Panc1 (cell line): ENCODE measurements at regions not wholly inside any gene's neighbourhood (a gene's known extent, or its start where the extent isn't known, plus 50 kb on each side); places are given as distances from the start of the nearest gene placed in this dataset.

Experiments used
- POLR2AphosphoS5 ChIP-seq: IDR thresholded peaks from 2 replicates; pipeline ENCODE4 v1.6.1; 2012; ENCODE audit warnings: mild to moderate bottlenecking, low read depth, low read length, moderate library complexity
- SIN3A ChIP-seq: IDR thresholded peaks from 2 replicates; pipeline ENCODE4 v1.6.1; 2012; ENCODE audit warnings: low read depth, mild to moderate bottlenecking, low read length, moderate library complexity, borderline replicate concordance; ENCODE audit not compliant: insufficient read depth
- TCF7L2 ChIP-seq: IDR thresholded peaks from 2 replicates; pipeline ENCODE4 v1.6.1; 2011; ENCODE audit warnings: mild to moderate bottlenecking, low read depth, low read length, inconsistent platforms
- TF ChIP-seq, protein P1 (sequence below): fragments of 450-650 bp; IDR thresholded peaks from 2 replicates; pipeline ENCODE4 v1.5.1; 2017; ENCODE audit warnings: mild to moderate bottlenecking
- TF ChIP-seq, protein P2 (sequence below), 2 experiments: IDR thresholded peaks; 2 replicates each; pipeline ENCODE4 v1.6.1; 2011 to 2012; ENCODE audit warnings: low read depth in 2 of 2, control low read depth in 1 of 2, low read length in 1 of 2, mild to moderate bottlenecking in 1 of 2, moderate library complexity in 1 of 2; ENCODE audit not compliant: insufficient read depth in 1 of 2

DNA sequence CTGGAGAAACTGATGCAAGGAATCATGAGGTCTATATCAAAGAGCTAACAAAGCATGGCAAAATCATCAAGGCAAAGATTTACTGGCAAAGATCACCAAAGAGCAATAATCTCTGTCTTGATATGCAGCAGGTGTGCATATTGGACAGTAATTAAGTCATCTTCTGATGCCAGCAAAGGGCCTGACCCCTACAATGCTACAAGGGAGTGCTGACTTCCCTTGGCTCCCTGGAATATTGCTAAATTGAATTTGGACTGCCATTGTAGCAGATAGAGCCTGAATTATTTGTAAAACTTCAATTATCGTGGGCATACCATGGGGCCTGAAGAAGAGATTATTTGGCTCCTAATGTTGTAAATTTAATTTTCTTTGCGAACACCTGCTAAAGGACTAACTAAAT, 307.9 kb upstream of the SYT1 start:
- TF ChIP-seq POLR2AphosphoS5 (no peak), SIN3A (no peak), TCF7L2 (no peak)
- TF ChIP-seq, protein P1, sequence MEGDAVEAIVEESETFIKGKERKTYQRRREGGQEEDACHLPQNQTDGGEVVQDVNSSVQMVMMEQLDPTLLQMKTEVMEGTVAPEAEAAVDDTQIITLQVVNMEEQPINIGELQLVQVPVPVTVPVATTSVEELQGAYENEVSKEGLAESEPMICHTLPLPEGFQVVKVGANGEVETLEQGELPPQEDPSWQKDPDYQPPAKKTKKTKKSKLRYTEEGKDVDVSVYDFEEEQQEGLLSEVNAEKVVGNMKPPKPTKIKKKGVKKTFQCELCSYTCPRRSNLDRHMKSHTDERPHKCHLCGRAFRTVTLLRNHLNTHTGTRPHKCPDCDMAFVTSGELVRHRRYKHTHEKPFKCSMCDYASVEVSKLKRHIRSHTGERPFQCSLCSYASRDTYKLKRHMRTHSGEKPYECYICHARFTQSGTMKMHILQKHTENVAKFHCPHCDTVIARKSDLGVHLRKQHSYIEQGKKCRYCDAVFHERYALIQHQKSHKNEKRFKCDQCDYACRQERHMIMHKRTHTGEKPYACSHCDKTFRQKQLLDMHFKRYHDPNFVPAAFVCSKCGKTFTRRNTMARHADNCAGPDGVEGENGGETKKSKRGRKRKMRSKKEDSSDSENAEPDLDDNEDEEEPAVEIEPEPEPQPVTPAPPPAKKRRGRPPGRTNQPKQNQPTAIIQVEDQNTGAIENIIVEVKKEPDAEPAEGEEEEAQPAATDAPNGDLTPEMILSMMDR = no peak
- TF ChIP-seq, protein P2, sequence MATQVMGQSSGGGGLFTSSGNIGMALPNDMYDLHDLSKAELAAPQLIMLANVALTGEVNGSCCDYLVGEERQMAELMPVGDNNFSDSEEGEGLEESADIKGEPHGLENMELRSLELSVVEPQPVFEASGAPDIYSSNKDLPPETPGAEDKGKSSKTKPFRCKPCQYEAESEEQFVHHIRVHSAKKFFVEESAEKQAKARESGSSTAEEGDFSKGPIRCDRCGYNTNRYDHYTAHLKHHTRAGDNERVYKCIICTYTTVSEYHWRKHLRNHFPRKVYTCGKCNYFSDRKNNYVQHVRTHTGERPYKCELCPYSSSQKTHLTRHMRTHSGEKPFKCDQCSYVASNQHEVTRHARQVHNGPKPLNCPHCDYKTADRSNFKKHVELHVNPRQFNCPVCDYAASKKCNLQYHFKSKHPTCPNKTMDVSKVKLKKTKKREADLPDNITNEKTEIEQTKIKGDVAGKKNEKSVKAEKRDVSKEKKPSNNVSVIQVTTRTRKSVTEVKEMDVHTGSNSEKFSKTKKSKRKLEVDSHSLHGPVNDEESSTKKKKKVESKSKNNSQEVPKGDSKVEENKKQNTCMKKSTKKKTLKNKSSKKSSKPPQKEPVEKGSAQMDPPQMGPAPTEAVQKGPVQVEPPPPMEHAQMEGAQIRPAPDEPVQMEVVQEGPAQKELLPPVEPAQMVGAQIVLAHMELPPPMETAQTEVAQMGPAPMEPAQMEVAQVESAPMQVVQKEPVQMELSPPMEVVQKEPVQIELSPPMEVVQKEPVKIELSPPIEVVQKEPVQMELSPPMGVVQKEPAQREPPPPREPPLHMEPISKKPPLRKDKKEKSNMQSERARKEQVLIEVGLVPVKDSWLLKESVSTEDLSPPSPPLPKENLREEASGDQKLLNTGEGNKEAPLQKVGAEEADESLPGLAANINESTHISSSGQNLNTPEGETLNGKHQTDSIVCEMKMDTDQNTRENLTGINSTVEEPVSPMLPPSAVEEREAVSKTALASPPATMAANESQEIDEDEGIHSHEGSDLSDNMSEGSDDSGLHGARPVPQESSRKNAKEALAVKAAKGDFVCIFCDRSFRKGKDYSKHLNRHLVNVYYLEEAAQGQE (IDR thresholded peaks at IDR 0.05; ENCODE audit: insufficient read depth in 1 of 2, low read depth in 2 of 2, low read length in 1 of 2) = no peak
